Glutamatergic neuron (in vitro differentiated cells): ENCODE measurements at regions not wholly inside any gene's neighbourhood (a gene's known extent, or its start where the extent isn't known, plus 50 kb on each side); places are given as distances from the start of the nearest gene placed in this dataset.
"Not testable (repeated sequence)": the region's sequence is repeated elsewhere in the genome, so short reads cannot be mapped to it uniquely, and the experiment has no call there.

Experiments
- DNase-seq: peaks from one replicate; pipeline ENCODE4 v3.0.0; 2022
- H3K27ac Mint-ChIP-seq: one replicate; pipeline ENCODE4 v1.8.0; 2020; ENCODE audit warnings: mild to moderate bottlenecking, mixed read lengths, inconsistent platforms; ENCODE audit not compliant: unreplicated experiment
- H3K27me3 Mint-ChIP-seq: one replicate; pipeline ENCODE4 v1.8.0; 2020; ENCODE audit warnings: mild to moderate bottlenecking, moderate library complexity, mixed read lengths, inconsistent platforms; ENCODE audit not compliant: unreplicated experiment
- H3K36me3 Mint-ChIP-seq: one replicate; pipeline ENCODE4 v1.8.0; 2020; ENCODE audit warnings: mild to moderate bottlenecking, mixed read lengths, inconsistent platforms; ENCODE audit not compliant: unreplicated experiment
- H3K4me1 Mint-ChIP-seq: one replicate; pipeline ENCODE4 v1.8.0; 2020; ENCODE audit warnings: mild to moderate bottlenecking, low read depth, mixed read lengths, inconsistent platforms; ENCODE audit not compliant: unreplicated experiment
- H3K4me3 Mint-ChIP-seq: one replicate; pipeline ENCODE4 v1.8.0; 2020; ENCODE audit warnings: mild to moderate bottlenecking, mixed read lengths, inconsistent platforms; ENCODE audit not compliant: unreplicated experiment
- H3K9me3 Mint-ChIP-seq: one replicate; pipeline ENCODE4 v1.8.0; 2020; ENCODE audit warnings: mild to moderate bottlenecking, moderate library complexity, mixed read lengths, inconsistent platforms; ENCODE audit not compliant: unreplicated experiment
- CTCF ChIP-seq: fragments of 200-600 bp; sonication (generic); IDR thresholded peaks from one replicate; pipeline ENCODE4 v1.5.0; 2021; ENCODE audit not compliant: partially characterized antibody, unreplicated experiment

DNA sequence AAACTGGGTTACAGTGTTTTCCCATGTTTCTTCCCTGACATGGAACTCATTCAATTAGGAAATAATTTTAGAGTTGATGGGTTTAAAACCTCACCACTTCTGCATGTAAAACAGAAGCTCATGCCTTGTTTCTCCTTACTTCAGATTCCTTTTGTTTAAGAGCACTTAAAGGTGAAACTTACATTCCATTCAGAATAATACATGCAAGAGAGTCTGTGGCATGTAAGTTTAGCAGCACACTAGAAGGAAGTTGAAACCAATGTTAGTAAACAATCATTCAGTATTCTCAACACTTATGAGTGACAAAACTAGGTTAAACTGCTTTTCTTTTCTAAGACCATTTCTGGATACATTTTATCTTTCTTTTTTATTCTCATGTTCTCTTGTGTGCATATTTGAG is 495.6 kb upstream of the PTCHD4 start:
- DNase-seq: no peak
- H3K36me3 Mint-ChIP-seq: no peaks in the 10 kb centered on the region
- H3K9me3 Mint-ChIP-seq: no peaks in the 10 kb centered on the region
- TF ChIP-seq CTCF: no peak
- H3K27me3 Mint-ChIP-seq: no peaks in the 10 kb centered on the region
- no peak overlapping the region for H3K4me3 Mint-ChIP-seq
- no peak overlapping the region for H3K27ac Mint-ChIP-seq
- no peaks in the 10 kb centered on the region for H3K4me1 Mint-ChIP-seq

DNA sequence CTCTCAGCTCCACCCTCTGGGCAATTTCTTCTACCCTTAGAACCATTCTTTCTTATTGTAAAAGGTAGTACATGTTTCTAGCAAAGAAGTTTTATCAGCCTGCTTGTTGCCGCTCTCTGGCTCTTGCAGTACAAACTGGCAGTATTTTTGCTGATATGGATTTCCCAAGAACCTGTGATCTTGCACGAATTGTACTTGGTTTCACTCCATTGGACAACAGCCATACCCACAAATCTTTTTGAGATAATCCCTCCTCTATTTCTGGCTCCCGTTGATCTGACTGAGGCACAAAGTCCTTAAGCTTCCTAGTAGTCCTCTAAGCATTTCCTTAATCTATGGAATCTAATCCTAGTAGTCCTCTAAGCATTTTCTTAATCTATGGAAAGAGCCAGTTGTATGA is 487.0 kb upstream of the PTCHD4 start:
- TF ChIP-seq CTCF: no peak
- H3K9me3 Mint-ChIP-seq: no peaks in the 10 kb centered on the region
- no peaks in the 10 kb centered on the region for H3K27me3 Mint-ChIP-seq
- no peak for DNase-seq
- H3K36me3 Mint-ChIP-seq: no peaks in the 10 kb centered on the region
- no peaks in the 10 kb centered on the region for H3K4me1 Mint-ChIP-seq
- no peak overlapping the region for H3K4me3 Mint-ChIP-seq
- H3K27ac Mint-ChIP-seq: no peak overlapping the region

GRCh38 chr6:48596830-48597229 is 485.8 kb upstream of the PTCHD4 start:
- no peaks in the 10 kb centered on the region for H3K27me3 Mint-ChIP-seq
- H3K36me3 Mint-ChIP-seq: no peaks in the 10 kb centered on the region
- no peak overlapping the region for H3K4me3 Mint-ChIP-seq
- DNase-seq: no peak
- peaks cover 2% of the 10 kb centered on the region for H3K9me3 Mint-ChIP-seq
- TF ChIP-seq CTCF: no peak
- H3K27ac Mint-ChIP-seq: no peak overlapping the region
- H3K4me1 Mint-ChIP-seq: no peaks in the 10 kb centered on the region

GRCh38 chr6:48591158-48591557 is 480.2 kb upstream of the PTCHD4 start:
- H3K27me3 Mint-ChIP-seq, H3K4me1 Mint-ChIP-seq, H3K36me3 Mint-ChIP-seq, DNase-seq, H3K27ac Mint-ChIP-seq, H3K4me3 Mint-ChIP-seq, H3K9me3 Mint-ChIP-seq: not testable (repeated sequence)

GRCh38 chr6:48584846-48585245 is 473.8 kb upstream of the PTCHD4 start:
- H3K4me1 Mint-ChIP-seq: no peaks in the 10 kb centered on the region
- no peak for TF ChIP-seq CTCF
- no peak for DNase-seq
- H3K27ac Mint-ChIP-seq: no peak overlapping the region
- H3K9me3 Mint-ChIP-seq: no peaks in the 10 kb centered on the region
- no peak overlapping the region for H3K4me3 Mint-ChIP-seq
- no peaks in the 10 kb centered on the region for H3K36me3 Mint-ChIP-seq
- no peaks in the 10 kb centered on the region for H3K27me3 Mint-ChIP-seq

DNA sequence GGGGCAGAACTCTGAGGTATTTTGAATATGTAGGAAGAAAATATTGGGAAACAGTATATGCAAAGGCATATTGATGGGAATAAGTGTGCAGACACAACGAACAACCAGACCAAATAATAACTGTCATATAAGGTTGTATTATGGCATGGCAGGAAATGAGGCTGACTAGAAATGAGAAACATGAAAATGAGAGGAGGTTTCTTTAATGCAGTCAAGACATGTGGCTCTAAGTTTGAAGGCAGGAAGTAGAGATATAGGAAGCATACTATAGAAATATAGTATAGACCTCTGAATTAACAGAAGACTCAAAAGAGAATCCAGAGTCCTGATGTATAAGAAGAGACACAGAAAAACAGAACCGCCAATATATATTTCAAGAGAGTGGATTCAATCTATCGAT is 459.7 kb upstream of the PTCHD4 start:
- DNase-seq: no peak
- H3K27me3 Mint-ChIP-seq: no peaks in the 10 kb centered on the region
- H3K36me3 Mint-ChIP-seq: no peaks in the 10 kb centered on the region
- TF ChIP-seq CTCF: no peak
- H3K27ac Mint-ChIP-seq: no peak overlapping the region
- peaks cover 2% of the 10 kb centered on the region for H3K9me3 Mint-ChIP-seq
- H3K4me1 Mint-ChIP-seq: no peaks in the 10 kb centered on the region
- no peak overlapping the region for H3K4me3 Mint-ChIP-seq
